HEK293 (cell line): ENCODE measurements at regions not wholly inside any gene's neighbourhood (a gene's known extent, or its start where the extent isn't known, plus 50 kb on each side); places are given as distances from the start of the nearest gene placed in this dataset.

Source experiments
- CTCF ChIA-PET: fragments of 350-600 bp; formaldehyde crosslinking; extraction: SDS; loops from one replicate; lab custom pipeline; 2021; ENCODE audit warnings: antibody characterized with exemption; lab: Yijun Ruan, JAX
- POLR2A ChIA-PET: fragments of 300-600 bp; formaldehyde crosslinking; extraction: SDS; loops from one replicate; lab custom pipeline; 2020; ENCODE audit warnings: antibody characterized with exemption, inconsistent platforms; lab: Yijun Ruan, JAX
- H3K27ac ChIP-seq: fragments of 200-500 bp; sonication (Bioruptor generic); 2 replicates; pipeline ENCODE4 v1.5.1; 2014; ENCODE audit warnings: low read depth, low read length, control low read depth, inconsistent platforms; ENCODE audit errors: extremely low read depth
- H3K36me3 ChIP-seq, 2 experiments: fragments of 200-500 bp in 1 of 2; sonication (Bioruptor generic) in 1 of 2; 1 replicate in 1 of 2; 2 replicates in 1 of 2; pipeline ENCODE4 v1.5.1; 2014 to 2017; ENCODE audit warnings: inconsistent platforms in 2 of 2, low read length in 2 of 2; ENCODE audit not compliant: control insufficient read depth in 2 of 2, insufficient read depth in 1 of 2
- H3K4me1 ChIP-seq: fragments of 200-500 bp; sonication (Bioruptor generic); 2 replicates; pipeline ENCODE4 v1.5.1; 2014; ENCODE audit warnings: mild to moderate bottlenecking, low read length, inconsistent platforms; ENCODE audit not compliant: control insufficient read depth, insufficient read depth
- H3K4me3 ChIP-seq: 2 replicates; pipeline ENCODE4 v1.5.1; 2011; ENCODE audit warnings: low read depth, mild to moderate bottlenecking, control low read depth, low read length, moderate library complexity
- H3K9me3 ChIP-seq: fragments of 200-500 bp; sonication (Bioruptor generic); 2 replicates; pipeline ENCODE4 v1.5.1; 2014; ENCODE audit warnings: low read depth, low read length, inconsistent platforms; ENCODE audit not compliant: control insufficient read depth, insufficient read depth
- GFI1B ChIP-seq: fragments of 450-650 bp; formaldehyde crosslinking; IDR thresholded peaks from 2 replicates; pipeline ENCODE4 v1.5.1; 2016; ENCODE audit warnings: missing biosample characterization, missing genetic modification characterization
- HOXD13 ChIP-seq: sonication (generic); formaldehyde crosslinking; IDR thresholded peaks from 2 replicates; pipeline ENCODE4 v1.8.0; 2022; ENCODE audit warnings: missing genetic modification reagents, borderline replicate concordance
- KLF9 ChIP-seq: fragments of 450-650 bp; formaldehyde crosslinking; IDR thresholded peaks from 2 replicates; pipeline ENCODE4 v1.5.1; 2016; ENCODE audit warnings: missing biosample characterization, missing genetic modification characterization, low read depth
- ZBTB17 ChIP-seq: fragments of 450-650 bp; formaldehyde crosslinking; IDR thresholded peaks from 2 replicates; pipeline ENCODE4 v1.5.1; 2016; ENCODE audit warnings: missing biosample characterization, missing genetic modification characterization
- ZFHX2 ChIP-seq: fragments of 450-650 bp; formaldehyde crosslinking; conservative IDR thresholded peaks from 2 replicates; pipeline ENCODE4 v1.5.1; 2016; ENCODE audit warnings: missing biosample characterization, missing genetic modification characterization
- ZFP69B ChIP-seq: fragments of 450-650 bp; formaldehyde crosslinking; IDR thresholded peaks from 2 replicates; pipeline ENCODE4 v1.5.1; 2016; ENCODE audit warnings: missing biosample characterization, missing genetic modification characterization
- ZNF132 ChIP-seq: fragments of 450-650 bp; formaldehyde crosslinking; IDR thresholded peaks from 2 replicates; pipeline ENCODE4 v1.5.1; 2017; ENCODE audit warnings: missing biosample characterization, missing genetic modification characterization, borderline replicate concordance
- ZNF266 ChIP-seq: fragments of 450-650 bp; formaldehyde crosslinking; IDR thresholded peaks from 2 replicates; pipeline ENCODE4 v1.5.1; 2016; ENCODE audit warnings: missing biosample characterization, missing genetic modification characterization, low read depth
- ZNF501 ChIP-seq: fragments of 450-650 bp; formaldehyde crosslinking; IDR thresholded peaks from 2 replicates; pipeline ENCODE4 v1.5.1; 2016; ENCODE audit warnings: missing biosample characterization, missing genetic modification characterization
- ZNF747 ChIP-seq: fragments of 450-650 bp; formaldehyde crosslinking; IDR thresholded peaks from 2 replicates; pipeline ENCODE4 v1.5.1; 2016; ENCODE audit warnings: missing biosample characterization, missing genetic modification characterization
- ZNF785 ChIP-seq: fragments of 450-650 bp; formaldehyde crosslinking; IDR thresholded peaks from 2 replicates; pipeline ENCODE4 v1.5.1; 2016; ENCODE audit warnings: missing biosample characterization, missing genetic modification characterization
- TF ChIP-seq, protein P1 (sequence below): fragments of 450-650 bp; formaldehyde crosslinking; IDR thresholded peaks from 2 replicates; pipeline ENCODE4 v1.5.1; 2016; ENCODE audit warnings: missing biosample characterization, missing genetic modification characterization, borderline replicate concordance
- TF ChIP-seq, protein P2 (sequence below): fragments of 450-650 bp; formaldehyde crosslinking; IDR thresholded peaks from 2 replicates; pipeline ENCODE4 v1.5.1; 2017; ENCODE audit warnings: missing biosample characterization, missing genetic modification characterization
- TF ChIP-seq, protein P3 (sequence below): fragments of 450-650 bp; formaldehyde crosslinking; IDR thresholded peaks from 2 replicates; pipeline ENCODE4 v1.5.1; 2016; ENCODE audit warnings: missing biosample characterization, missing genetic modification characterization
- TF ChIP-seq, protein P4 (sequence below): fragments of 450-650 bp; formaldehyde crosslinking; IDR thresholded peaks from 2 replicates; pipeline ENCODE4 v1.5.1; 2016; ENCODE audit warnings: missing biosample characterization, missing genetic modification characterization, low read depth
- TF ChIP-seq, protein P5 (sequence below): fragments of 450-650 bp; formaldehyde crosslinking; IDR thresholded peaks from 2 replicates; pipeline ENCODE4 v1.5.1; 2016; ENCODE audit warnings: missing biosample characterization, missing genetic modification characterization
- TF ChIP-seq, protein P6 (sequence below): fragments of 450-650 bp; formaldehyde crosslinking; IDR thresholded peaks from 2 replicates; pipeline ENCODE4 v1.5.1; 2016; ENCODE audit warnings: missing biosample characterization, missing genetic modification characterization

DNA sequence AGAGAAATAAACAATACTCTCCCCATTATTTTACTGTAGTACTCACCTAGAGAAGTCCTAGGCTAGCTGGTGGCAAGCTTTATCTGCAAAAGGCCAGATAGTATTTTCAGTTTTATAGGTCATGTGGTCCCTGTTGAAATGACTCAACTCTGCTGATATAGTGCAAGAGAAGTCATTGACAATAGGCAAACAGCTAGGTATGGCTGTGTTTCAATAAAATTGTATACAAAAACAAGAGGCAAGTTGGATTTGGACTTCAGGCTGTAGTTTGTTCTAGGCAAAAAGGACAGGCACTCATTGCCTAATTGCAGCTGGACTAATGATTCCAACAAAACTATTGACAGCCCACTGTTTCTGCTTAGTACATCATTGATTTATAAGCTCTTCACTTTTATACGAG, 328.0 kb upstream of the PDZRN3 start (continued):
- TF ChIP-seq, protein P1, sequence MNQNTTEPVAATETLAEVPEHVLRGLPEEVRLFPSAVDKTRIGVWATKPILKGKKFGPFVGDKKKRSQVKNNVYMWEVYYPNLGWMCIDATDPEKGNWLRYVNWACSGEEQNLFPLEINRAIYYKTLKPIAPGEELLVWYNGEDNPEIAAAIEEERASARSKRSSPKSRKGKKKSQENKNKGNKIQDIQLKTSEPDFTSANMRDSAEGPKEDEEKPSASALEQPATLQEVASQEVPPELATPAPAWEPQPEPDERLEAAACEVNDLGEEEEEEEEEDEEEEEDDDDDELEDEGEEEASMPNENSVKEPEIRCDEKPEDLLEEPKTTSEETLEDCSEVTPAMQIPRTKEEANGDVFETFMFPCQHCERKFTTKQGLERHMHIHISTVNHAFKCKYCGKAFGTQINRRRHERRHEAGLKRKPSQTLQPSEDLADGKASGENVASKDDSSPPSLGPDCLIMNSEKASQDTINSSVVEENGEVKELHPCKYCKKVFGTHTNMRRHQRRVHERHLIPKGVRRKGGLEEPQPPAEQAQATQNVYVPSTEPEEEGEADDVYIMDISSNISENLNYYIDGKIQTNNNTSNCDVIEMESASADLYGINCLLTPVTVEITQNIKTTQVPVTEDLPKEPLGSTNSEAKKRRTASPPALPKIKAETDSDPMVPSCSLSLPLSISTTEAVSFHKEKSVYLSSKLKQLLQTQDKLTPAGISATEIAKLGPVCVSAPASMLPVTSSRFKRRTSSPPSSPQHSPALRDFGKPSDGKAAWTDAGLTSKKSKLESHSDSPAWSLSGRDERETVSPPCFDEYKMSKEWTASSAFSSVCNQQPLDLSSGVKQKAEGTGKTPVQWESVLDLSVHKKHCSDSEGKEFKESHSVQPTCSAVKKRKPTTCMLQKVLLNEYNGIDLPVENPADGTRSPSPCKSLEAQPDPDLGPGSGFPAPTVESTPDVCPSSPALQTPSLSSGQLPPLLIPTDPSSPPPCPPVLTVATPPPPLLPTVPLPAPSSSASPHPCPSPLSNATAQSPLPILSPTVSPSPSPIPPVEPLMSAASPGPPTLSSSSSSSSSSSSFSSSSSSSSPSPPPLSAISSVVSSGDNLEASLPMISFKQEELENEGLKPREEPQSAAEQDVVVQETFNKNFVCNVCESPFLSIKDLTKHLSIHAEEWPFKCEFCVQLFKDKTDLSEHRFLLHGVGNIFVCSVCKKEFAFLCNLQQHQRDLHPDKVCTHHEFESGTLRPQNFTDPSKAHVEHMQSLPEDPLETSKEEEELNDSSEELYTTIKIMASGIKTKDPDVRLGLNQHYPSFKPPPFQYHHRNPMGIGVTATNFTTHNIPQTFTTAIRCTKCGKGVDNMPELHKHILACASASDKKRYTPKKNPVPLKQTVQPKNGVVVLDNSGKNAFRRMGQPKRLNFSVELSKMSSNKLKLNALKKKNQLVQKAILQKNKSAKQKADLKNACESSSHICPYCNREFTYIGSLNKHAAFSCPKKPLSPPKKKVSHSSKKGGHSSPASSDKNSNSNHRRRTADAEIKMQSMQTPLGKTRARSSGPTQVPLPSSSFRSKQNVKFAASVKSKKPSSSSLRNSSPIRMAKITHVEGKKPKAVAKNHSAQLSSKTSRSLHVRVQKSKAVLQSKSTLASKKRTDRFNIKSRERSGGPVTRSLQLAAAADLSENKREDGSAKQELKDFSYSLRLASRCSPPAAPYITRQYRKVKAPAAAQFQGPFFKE: no peak
- TF ChIP-seq, protein P2, sequence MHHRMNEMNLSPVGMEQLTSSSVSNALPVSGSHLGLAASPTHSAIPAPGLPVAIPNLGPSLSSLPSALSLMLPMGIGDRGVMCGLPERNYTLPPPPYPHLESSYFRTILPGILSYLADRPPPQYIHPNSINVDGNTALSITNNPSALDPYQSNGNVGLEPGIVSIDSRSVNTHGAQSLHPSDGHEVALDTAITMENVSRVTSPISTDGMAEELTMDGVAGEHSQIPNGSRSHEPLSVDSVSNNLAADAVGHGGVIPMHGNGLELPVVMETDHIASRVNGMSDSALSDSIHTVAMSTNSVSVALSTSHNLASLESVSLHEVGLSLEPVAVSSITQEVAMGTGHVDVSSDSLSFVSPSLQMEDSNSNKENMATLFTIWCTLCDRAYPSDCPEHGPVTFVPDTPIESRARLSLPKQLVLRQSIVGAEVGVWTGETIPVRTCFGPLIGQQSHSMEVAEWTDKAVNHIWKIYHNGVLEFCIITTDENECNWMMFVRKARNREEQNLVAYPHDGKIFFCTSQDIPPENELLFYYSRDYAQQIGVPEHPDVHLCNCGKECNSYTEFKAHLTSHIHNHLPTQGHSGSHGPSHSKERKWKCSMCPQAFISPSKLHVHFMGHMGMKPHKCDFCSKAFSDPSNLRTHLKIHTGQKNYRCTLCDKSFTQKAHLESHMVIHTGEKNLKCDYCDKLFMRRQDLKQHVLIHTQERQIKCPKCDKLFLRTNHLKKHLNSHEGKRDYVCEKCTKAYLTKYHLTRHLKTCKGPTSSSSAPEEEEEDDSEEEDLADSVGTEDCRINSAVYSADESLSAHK (tag by site-specific recombination): no peak
- no peak for TF ChIP-seq ZNF132 (tag by site-specific recombination)
- TF ChIP-seq ZFP69B (tag by site-specific recombination): no peak
- no peak for TF ChIP-seq GFI1B (tag by site-specific recombination)
- TF ChIP-seq, all 188 proteins: peak for 0

DNA sequence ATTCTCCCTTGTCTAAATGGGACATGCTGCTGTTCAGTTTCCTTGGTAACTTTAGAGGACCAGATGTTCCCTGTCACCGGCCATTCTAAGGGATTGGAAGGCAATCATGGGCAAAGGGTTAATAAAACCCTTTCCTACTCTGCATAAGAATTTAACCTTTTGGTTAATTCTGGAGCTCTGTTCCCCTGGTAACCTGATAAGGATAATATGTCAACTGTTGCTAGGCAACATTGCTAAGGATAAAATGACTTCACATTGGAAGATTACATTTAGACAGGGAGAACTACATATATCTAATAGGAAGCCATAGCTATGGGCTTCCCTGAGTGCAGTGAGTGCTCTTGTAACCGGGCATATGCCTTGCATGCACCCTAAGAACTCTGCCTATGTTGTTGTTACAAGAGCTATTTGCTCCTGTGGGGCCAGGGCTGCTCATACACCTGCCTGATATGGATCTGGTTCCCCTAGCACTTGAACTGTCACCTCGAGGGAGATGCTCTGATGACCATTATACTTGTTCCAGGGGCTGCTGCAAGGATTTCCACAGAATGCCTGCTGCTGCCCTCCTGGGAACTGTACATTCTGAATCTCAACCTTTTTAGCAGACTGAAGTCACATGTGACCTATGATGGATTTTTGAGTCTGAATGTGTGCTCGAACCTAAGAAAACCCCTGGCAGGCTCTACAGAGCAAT, 326.3 kb upstream of the PDZRN3 start:
- Histone ChIP-seq H3K4me1 (no peaks in the 10 kb centered on the region), H3K27ac (no peak overlapping the region), H3K36me3 (no peaks in the 10 kb centered on the region)
- CTCF ChIA-PET: no interaction called here
- TF ChIP-seq HOXD13 (CRISPR knock-in tag): no peak
- TF ChIP-seq, protein P3, sequence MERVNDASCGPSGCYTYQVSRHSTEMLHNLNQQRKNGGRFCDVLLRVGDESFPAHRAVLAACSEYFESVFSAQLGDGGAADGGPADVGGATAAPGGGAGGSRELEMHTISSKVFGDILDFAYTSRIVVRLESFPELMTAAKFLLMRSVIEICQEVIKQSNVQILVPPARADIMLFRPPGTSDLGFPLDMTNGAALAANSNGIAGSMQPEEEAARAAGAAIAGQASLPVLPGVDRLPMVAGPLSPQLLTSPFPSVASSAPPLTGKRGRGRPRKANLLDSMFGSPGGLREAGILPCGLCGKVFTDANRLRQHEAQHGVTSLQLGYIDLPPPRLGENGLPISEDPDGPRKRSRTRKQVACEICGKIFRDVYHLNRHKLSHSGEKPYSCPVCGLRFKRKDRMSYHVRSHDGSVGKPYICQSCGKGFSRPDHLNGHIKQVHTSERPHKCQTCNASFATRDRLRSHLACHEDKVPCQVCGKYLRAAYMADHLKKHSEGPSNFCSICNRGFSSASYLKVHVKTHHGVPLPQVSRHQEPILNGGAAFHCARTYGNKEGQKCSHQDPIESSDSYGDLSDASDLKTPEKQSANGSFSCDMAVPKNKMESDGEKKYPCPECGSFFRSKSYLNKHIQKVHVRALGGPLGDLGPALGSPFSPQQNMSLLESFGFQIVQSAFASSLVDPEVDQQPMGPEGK (tag by site-specific recombination): no peak
- no peak for TF ChIP-seq ZFHX2 (tag by site-specific recombination)
- no peak for TF ChIP-seq ZNF785
- no peak for TF ChIP-seq ZNF266 (tag by site-specific recombination)
- TF ChIP-seq ZBTB17 (tag by site-specific recombination): no peak
- TF ChIP-seq, protein P4, sequence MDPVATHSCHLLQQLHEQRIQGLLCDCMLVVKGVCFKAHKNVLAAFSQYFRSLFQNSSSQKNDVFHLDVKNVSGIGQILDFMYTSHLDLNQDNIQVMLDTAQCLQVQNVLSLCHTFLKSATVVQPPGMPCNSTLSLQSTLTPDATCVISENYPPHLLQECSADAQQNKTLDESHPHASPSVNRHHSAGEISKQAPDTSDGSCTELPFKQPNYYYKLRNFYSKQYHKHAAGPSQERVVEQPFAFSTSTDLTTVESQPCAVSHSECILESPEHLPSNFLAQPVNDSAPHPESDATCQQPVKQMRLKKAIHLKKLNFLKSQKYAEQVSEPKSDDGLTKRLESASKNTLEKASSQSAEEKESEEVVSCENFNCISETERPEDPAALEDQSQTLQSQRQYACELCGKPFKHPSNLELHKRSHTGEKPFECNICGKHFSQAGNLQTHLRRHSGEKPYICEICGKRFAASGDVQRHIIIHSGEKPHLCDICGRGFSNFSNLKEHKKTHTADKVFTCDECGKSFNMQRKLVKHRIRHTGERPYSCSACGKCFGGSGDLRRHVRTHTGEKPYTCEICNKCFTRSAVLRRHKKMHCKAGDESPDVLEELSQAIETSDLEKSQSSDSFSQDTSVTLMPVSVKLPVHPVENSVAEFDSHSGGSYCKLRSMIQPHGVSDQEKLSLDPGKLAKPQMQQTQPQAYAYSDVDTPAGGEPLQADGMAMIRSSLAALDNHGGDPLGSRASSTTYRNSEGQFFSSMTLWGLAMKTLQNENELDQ (tag by site-specific recombination): no peak
- TF ChIP-seq, protein P5, sequence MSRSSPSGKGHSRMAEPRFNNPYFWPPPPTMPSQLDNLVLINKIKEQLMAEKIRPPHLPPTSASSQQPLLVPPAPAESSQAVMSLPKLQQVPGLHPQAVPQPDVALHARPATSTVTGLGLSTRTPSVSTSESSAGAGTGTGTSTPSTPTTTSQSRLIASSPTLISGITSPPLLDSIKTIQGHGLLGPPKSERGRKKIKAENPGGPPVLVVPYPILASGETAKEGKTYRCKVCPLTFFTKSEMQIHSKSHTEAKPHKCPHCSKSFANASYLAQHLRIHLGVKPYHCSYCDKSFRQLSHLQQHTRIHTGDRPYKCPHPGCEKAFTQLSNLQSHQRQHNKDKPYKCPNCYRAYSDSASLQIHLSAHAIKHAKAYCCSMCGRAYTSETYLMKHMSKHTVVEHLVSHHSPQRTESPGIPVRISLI (tag by site-specific recombination): no peak
- no peak for TF ChIP-seq KLF9 (tag by site-specific recombination)
- TF ChIP-seq, protein P6, sequence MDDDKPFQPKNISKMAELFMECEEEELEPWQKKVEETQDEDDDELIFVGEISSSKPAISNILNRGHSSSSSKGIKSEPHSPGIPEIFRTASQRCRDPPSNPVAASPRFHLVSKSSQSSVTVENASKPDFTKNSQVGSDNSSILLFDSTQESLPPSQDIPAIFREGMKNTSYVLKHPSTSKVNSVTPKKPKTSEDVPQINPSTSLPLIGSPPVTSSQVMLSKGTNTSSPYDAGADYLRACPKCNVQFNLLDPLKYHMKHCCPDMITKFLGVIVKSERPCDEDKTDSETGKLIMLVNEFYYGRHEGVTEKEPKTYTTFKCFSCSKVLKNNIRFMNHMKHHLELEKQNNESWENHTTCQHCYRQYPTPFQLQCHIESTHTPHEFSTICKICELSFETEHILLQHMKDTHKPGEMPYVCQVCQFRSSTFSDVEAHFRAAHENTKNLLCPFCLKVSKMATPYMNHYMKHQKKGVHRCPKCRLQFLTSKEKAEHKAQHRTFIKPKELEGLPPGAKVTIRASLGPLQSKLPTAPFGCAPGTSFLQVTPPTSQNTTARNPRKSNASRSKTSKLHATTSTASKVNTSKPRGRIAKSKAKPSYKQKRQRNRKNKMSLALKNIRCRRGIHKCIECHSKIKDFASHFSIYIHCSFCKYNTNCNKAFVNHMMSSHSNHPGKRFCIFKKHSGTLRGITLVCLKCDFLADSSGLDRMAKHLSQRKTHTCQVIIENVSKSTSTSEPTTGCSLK (tag by site-specific recombination): no peak
- no peak for TF ChIP-seq ZNF747 (tag by site-specific recombination)
- TF ChIP-seq ZNF501: no peak
- TF ChIP-seq, all 188 proteins: peak for 0
- POLR2A ChIA-PET: no interaction called here
- Histone ChIP-seq H3K4me3 (no peak overlapping the region), H3K9me3 (no peaks in the 10 kb centered on the region)
